HEK293T (cell line): ENCODE measurements at regions not wholly inside any gene's neighbourhood (a gene's known extent, or its start where the extent isn't known, plus 50 kb on each side); places are given as distances from the start of the nearest gene placed in this dataset.

ENCODE experiments used
- CTCF ChIA-PET: fragments of 350-600 bp; formaldehyde crosslinking; extraction: SDS; loops from one replicate; lab custom pipeline; 2021; ENCODE audit warnings: antibody characterized with exemption, inconsistent platforms; lab: Yijun Ruan, JAX
- POLR2A ChIA-PET: fragments of 350-600 bp; formaldehyde crosslinking; extraction: SDS; loops from one replicate; lab custom pipeline; 2020; ENCODE audit warnings: antibody characterized with exemption, inconsistent platforms; lab: Yijun Ruan, JAX
- DNase-seq: peaks from one replicate; pipeline ENCODE4 v3.0.0; 2012; ENCODE audit warnings: mixed read lengths; ENCODE audit errors: extremely low spot score
- ARNT ChIP-seq: fragments of 450-650 bp; IDR thresholded peaks from 2 replicates; pipeline ENCODE4 v1.6.1; 2017; ENCODE audit warnings: mild to moderate bottlenecking
- BHLHE40 ChIP-seq: fragments of 450-650 bp; IDR thresholded peaks from 2 replicates; pipeline ENCODE4 v1.6.1; 2016; ENCODE audit warnings: mild to moderate bottlenecking, moderate library complexity, borderline replicate concordance
- CTBP1 ChIP-seq: fragments of 450-650 bp; IDR thresholded peaks from 2 replicates; pipeline ENCODE4 v1.6.1; 2016; ENCODE audit warnings: borderline replicate concordance
- ELF4 ChIP-seq: fragments of 450-650 bp; IDR thresholded peaks from 2 replicates; pipeline ENCODE4 v1.6.1; 2017; ENCODE audit warnings: antibody characterized with exemption
- FOXA1 ChIP-seq: fragments of 450-650 bp; IDR thresholded peaks from 2 replicates; pipeline ENCODE4 v1.6.1; 2016; ENCODE audit warnings: mild to moderate bottlenecking
- FOXK2 ChIP-seq: fragments of 450-650 bp; IDR thresholded peaks from 2 replicates; pipeline ENCODE4 v1.6.1; 2016; ENCODE audit warnings: mild to moderate bottlenecking
- FOXM1 ChIP-seq: fragments of 450-650 bp; IDR thresholded peaks from 2 replicates; pipeline ENCODE4 v1.6.1; 2017; ENCODE audit warnings: mild to moderate bottlenecking, borderline replicate concordance
- HDGF ChIP-seq: fragments of 450-650 bp; IDR thresholded peaks from 2 replicates; pipeline ENCODE4 v1.6.1; 2017; ENCODE audit warnings: antibody characterized with exemption, borderline replicate concordance
- L3MBTL2 ChIP-seq: fragments of 450-650 bp; conservative IDR thresholded peaks from 2 replicates; pipeline ENCODE4 v1.6.1; 2016; ENCODE audit warnings: mild to moderate bottlenecking
- LEF1 ChIP-seq: fragments of 450-650 bp; IDR thresholded peaks from 2 replicates; pipeline ENCODE4 v1.6.1; 2017; ENCODE audit warnings: mild to moderate bottlenecking, borderline replicate concordance
- NFRKB ChIP-seq: fragments of 450-650 bp; IDR thresholded peaks from 2 replicates; pipeline ENCODE4 v1.6.1; 2016; ENCODE audit warnings: mild to moderate bottlenecking, moderate library complexity
- SP1 ChIP-seq: fragments of 450-650 bp; IDR thresholded peaks from 2 replicates; pipeline ENCODE4 v1.6.1; 2017
- SUZ12 ChIP-seq: fragments of 450-650 bp; IDR thresholded peaks from 2 replicates; pipeline ENCODE4 v1.6.1; 2016; ENCODE audit warnings: mild to moderate bottlenecking
- TARDBP ChIP-seq: fragments of 450-650 bp; IDR thresholded peaks from 2 replicates; pipeline ENCODE4 v1.6.1; 2016
- ZNF384 ChIP-seq: fragments of 450-650 bp; IDR thresholded peaks from 2 replicates; pipeline ENCODE4 v1.6.1; 2016
- TF ChIP-seq, protein P1 (sequence below): fragments of 450-650 bp; IDR thresholded peaks from 2 replicates; pipeline ENCODE4 v1.6.1; 2016

DNA sequence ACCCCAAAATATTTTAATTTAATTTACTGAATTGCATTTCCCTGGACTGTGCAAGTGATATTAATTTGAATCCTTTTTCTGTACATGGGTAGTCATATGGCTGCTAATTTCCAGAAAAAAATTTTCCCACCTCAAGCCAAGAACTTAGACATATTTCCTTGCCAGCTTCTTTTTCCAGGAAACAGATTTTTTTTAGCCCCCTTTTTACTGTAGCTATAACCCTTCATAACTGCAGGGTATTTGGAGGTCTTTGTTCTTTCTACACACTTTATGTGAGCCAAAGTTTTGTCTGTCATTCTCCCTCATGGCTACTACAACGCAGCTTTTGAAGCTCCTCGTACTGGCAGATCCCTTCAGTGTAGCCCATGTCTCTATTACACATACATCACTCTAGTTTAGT lies 261.2 kb upstream of the PIK3R1 start:
- no peak for DNase-seq
- no peak for TF ChIP-seq L3MBTL2
- TF ChIP-seq SP1, result no peak
- TF ChIP-seq SUZ12, result no peak
- no peak for TF ChIP-seq ARNT
- TF ChIP-seq BHLHE40, result no peak
- no peak for TF ChIP-seq FOXA1
- TF ChIP-seq CTBP1, result no peak
- TF ChIP-seq ELF4, result no peak
- CTCF ChIA-PET, result no interaction called here
- POLR2A ChIA-PET, result no interaction called here

DNA sequence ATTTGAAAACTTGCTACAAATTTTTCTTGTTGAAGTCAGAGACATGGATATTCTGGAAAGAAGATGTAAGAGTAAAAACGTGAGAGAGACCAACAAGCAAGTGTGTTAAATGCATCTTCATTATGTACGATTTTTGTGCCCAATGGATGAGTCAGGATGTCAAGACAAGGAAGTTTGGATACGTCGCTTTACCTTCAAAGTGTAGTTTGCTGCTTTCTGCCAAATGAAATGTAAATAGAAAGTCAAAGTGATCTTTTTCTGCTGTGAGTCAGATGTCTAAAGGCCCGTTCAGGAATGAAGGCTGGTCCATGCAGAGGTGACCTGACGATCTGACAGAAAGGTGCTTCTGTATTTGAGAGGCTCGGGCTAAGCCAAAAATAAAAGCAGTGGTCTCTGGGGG lies 273.1 kb upstream of the PIK3R1 start:
- CTCF ChIA-PET, result no interaction called here
- POLR2A ChIA-PET, result no interaction called here
- TF ChIP-seq SUZ12, result no peak
- no peak for TF ChIP-seq FOXA1
- TF ChIP-seq ELF4, result no peak
- no peak for TF ChIP-seq ZNF384
- TF ChIP-seq SP1, result no peak
- no peak for TF ChIP-seq ARNT
- TF ChIP-seq FOXK2, result no peak
- TF ChIP-seq FOXM1, result no peak
- no peak for DNase-seq

DNA sequence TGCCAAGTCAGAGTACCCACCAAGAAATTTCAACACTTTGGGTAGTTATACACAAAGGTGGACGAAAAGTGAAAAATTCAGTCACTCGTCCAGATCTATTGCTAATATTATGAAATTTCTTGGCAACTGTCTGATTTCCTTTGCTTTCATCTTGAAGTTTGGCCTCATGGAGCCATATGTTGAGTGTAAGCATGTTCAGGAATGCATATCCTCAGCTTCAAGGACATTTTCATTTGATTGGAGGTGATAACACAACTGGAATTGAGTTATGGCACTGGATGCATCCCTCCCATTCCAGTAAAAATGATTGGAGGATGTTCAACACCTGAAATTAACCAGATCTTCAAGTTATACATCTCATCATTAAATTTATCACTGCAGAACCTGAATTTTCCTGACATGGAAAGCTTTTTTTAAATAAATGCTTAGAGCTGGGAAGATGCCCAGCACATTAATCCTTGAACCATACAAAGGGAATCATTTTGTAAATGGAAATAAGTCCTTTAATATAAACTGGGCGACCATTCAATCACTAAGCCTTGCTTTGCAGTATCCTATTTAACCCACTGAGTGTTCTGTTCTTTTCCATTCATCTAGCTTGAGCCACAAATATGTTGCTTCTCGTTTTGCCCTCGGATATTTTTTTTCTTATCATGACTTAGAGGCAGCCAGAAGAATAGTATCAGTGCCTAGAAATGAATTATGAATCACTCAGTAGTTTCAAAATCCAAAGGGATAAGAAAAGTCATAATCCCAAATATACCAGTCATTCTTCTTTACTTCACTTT lies 273.7 kb upstream of the PIK3R1 start:
- no peak for TF ChIP-seq HDGF
- no peak for TF ChIP-seq FOXA1
- TF ChIP-seq ZNF384, result no peak
- TF ChIP-seq L3MBTL2, result no peak
- DNase-seq, result no peak
- POLR2A ChIA-PET, result no interaction called here
- CTCF ChIA-PET, result no interaction called here

DNA sequence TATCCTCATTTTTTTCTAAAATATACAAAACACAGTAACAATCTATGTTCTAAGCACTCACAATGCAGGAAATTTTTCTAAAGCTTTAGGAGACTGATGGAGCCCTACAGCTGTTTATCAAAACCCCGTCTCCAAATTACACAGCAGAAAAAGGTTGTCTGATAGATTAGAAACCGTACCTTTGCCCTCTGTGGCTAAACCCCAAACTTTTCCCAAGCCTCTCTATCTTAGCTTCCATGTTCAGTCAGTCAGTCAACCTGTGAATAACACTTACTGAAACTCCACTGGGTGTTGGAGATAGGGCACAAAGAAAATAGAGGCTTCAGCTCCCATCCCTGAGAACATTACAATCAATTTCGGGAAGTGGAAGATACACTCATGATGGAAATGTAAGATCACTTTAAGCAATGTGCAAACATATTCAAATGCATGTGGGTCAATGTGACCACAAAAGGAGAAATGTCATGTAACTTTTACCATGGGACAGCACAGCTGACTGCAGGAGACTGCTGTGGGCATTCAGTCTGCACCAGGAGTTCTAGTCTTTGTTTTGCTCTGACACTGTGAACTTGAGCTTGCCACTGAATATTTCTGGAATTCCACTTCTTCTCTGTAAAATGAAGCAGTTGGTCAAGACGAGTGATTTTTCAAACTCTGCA lies 279.5 kb upstream of the PIK3R1 start:
- ChIA-PET POLR2A (no interaction called here), CTCF (no interaction called here)
- no peak for TF ChIP-seq SUZ12
- no peak for TF ChIP-seq LEF1
- TF ChIP-seq ZNF384, result no peak
- no peak for TF ChIP-seq TARDBP
- TF ChIP-seq L3MBTL2, result no peak
- TF ChIP-seq, protein P1, sequence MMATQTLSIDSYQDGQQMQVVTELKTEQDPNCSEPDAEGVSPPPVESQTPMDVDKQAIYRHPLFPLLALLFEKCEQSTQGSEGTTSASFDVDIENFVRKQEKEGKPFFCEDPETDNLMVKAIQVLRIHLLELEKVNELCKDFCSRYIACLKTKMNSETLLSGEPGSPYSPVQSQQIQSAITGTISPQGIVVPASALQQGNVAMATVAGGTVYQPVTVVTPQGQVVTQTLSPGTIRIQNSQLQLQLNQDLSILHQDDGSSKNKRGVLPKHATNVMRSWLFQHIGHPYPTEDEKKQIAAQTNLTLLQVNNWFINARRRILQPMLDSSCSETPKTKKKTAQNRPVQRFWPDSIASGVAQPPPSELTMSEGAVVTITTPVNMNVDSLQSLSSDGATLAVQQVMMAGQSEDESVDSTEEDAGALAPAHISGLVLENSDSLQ, result no peak
- no peak for TF ChIP-seq SP1
- no peak for TF ChIP-seq FOXM1
- TF ChIP-seq NFRKB, result no peak
- no peak for TF ChIP-seq ELF4
- DNase-seq, result no peak

DNA sequence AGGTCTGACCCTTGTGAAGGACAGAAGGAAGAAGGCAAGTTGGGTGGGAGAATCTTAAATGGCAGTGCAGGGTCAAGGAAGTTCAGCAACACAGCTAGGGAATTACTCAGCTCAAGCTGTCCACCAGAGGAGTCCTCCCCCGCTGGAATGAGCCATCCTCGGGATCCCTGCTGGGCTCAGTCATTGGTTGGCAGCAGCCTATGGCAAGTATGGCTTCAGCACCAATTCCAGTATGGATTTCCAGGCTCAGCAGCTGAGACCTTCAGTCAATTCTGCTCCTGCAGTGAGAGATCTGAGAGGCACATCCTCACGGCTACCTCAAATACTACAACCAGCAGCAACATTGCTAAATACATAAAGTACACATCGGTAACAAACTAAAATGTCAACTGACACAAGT lies 280.6 kb upstream of the PIK3R1 start:
- no peak for DNase-seq
- ChIA-PET POLR2A (no interaction called here), CTCF (no interaction called here)
- TF ChIP-seq BHLHE40, result no peak
- TF ChIP-seq FOXA1, result no peak
- TF ChIP-seq L3MBTL2, result no peak
- TF ChIP-seq ARNT, result no peak
- no peak for TF ChIP-seq TARDBP
- TF ChIP-seq ELF4, result no peak
- TF ChIP-seq, protein P1, result no peak
- TF ChIP-seq ZNF384, result no peak
- TF ChIP-seq FOXM1, result no peak
- no peak for TF ChIP-seq SUZ12
- TF ChIP-seq NFRKB, result no peak
- TF ChIP-seq HDGF, result no peak
- no peak for TF ChIP-seq FOXK2
- no peak for TF ChIP-seq LEF1
- TF ChIP-seq SP1, result no peak

DNA sequence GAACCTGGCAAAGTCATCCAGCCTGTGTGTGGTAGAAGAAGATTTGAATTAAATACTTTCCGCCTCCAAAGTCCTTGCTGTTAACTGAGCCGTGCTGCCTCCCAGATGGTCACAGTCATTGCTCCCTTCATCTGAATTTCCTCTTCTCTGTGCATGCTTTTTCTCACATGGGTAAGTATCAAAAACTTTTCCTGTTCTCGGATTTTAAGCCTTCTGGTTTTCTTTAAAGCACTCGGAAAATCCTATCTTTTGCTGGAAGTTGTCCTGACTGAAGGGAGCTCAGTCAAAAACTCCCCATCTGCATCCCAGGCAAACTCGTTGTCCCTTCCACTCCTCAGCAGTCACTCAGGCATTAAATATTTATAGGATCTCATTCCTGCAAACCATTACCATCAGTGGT lies 290.0 kb upstream of the PIK3R1 start:
- POLR2A ChIA-PET, result no interaction called here
- TF ChIP-seq SUZ12 (no peak), TARDBP (no peak), FOXM1 (no peak), ZNF384 (no peak), NFRKB (no peak), ARNT (no peak), BHLHE40 (no peak), ELF4 (no peak)
- TF ChIP-seq, protein P1, result no peak
- CTCF ChIA-PET, result no interaction called here

More for the DNA sequence above, 290.0 kb upstream of the PIK3R1 start:
- no peak for DNase-seq
